GM06990 (cell line): ENCODE measurements at regions not wholly inside any gene's neighbourhood (a gene's known extent, or its start where the extent isn't known, plus 50 kb on each side); places are given as distances from the start of the nearest gene placed in this dataset.

ENCODE experiments used
- DNase-seq: peaks from one replicate; pipeline ENCODE4 v3.0.0-alpha.2; 2011; ENCODE audit not compliant: insufficient read length; ENCODE audit errors: extremely low read depth
- H3K27me3 ChIP-seq: replicated peaks from 2 replicates; pipeline ENCODE4 v1.6.0; 2011; ENCODE audit warnings: low read length; ENCODE audit not compliant: control insufficient read depth, insufficient read depth
- H3K36me3 ChIP-seq: 2 replicates; pipeline ENCODE4 v1.5.1; 2011; ENCODE audit warnings: low read length; ENCODE audit not compliant: control insufficient read depth, insufficient read depth
- H3K4me3 ChIP-seq: replicated peaks from 2 replicates; pipeline ENCODE4 v1.5.1; 2011; ENCODE audit warnings: low read depth, mild to moderate bottlenecking, control low read depth, low read length
- TF ChIP-seq, protein P1 (sequence below): IDR thresholded peaks from 2 replicates; pipeline ENCODE4 v1.5.1; 2011; ENCODE audit warnings: low read length, control low read depth, mild to moderate bottlenecking, inconsistent platforms; ENCODE audit not compliant: insufficient read depth, poor library complexity, severe bottlenecking

DNA sequence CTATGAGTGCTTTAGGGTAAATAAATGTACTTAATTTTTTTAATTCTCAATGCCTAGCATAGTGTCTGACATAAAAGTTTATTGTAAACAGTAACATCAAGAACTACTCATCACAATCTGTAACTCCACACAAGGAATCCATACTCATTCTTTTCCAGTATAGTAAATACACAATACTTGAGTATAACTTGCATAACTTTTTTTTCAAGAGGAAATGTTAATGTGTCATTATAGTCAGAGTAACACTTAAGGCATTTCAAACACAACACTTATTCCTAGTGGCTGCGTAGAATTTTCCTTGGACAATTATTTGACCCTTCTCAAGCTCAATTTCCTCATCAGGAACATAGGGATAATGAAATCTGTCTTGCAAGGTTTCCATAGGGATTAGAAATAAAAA lies 584.3 kb downstream of the CAAP1 start:
- H3K4me3 ChIP-seq: no peak overlapping the region
- no peaks in the 10 kb centered on the region for H3K36me3 ChIP-seq
- H3K27me3 ChIP-seq: no peaks in the 10 kb centered on the region
- DNase-seq: no peak
- TF ChIP-seq, protein P1, sequence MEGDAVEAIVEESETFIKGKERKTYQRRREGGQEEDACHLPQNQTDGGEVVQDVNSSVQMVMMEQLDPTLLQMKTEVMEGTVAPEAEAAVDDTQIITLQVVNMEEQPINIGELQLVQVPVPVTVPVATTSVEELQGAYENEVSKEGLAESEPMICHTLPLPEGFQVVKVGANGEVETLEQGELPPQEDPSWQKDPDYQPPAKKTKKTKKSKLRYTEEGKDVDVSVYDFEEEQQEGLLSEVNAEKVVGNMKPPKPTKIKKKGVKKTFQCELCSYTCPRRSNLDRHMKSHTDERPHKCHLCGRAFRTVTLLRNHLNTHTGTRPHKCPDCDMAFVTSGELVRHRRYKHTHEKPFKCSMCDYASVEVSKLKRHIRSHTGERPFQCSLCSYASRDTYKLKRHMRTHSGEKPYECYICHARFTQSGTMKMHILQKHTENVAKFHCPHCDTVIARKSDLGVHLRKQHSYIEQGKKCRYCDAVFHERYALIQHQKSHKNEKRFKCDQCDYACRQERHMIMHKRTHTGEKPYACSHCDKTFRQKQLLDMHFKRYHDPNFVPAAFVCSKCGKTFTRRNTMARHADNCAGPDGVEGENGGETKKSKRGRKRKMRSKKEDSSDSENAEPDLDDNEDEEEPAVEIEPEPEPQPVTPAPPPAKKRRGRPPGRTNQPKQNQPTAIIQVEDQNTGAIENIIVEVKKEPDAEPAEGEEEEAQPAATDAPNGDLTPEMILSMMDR: no peak

DNA sequence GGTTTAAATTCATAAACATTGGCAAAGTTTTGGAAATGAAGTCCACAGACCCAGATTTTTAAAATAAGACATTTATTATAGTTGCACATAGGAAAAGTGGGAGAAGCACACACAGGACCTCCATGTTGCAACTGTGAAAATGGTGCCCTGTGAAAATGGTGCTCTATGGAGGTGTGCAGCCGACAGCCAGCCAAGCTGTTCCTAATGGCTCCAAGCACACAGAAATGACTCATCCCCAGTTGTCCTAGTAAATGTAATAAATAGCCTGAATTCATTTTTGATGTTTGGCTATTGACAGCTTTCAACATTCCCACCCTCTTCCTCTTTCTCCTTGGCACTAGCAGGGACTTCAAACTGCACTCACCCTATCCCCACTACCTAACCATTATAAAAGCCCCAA lies 590.9 kb downstream of the CAAP1 start:
- DNase-seq: no peak
- Histone ChIP-seq H3K27me3 (no peaks in the 10 kb centered on the region), H3K36me3 (no peaks in the 10 kb centered on the region), H3K4me3 (no peak overlapping the region)
- TF ChIP-seq, protein P1: no peak

DNA sequence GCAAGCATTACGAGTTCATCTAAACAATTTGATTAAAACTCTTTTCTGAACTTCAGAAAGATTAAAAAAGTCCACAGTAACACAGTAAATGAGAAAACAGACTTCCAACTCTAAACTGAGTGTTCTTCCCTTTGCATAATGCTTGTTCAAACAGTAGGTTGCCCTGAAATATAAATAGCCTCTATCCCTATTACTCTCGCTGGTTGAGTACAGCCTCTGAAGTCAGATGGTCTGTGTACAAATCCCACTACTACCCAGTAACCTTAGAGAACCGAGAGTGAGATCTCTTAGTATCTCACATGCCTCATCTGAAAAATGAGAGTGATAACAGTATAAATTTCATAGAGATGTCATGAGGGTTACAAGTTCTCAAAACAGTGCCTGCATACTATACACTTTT lies 591.6 kb downstream of the CAAP1 start:
- no peaks in the 10 kb centered on the region for H3K36me3 ChIP-seq
- no peaks in the 10 kb centered on the region for H3K27me3 ChIP-seq
- DNase-seq: no peak
- H3K4me3 ChIP-seq: no peak overlapping the region
- TF ChIP-seq, protein P1: no peak

DNA sequence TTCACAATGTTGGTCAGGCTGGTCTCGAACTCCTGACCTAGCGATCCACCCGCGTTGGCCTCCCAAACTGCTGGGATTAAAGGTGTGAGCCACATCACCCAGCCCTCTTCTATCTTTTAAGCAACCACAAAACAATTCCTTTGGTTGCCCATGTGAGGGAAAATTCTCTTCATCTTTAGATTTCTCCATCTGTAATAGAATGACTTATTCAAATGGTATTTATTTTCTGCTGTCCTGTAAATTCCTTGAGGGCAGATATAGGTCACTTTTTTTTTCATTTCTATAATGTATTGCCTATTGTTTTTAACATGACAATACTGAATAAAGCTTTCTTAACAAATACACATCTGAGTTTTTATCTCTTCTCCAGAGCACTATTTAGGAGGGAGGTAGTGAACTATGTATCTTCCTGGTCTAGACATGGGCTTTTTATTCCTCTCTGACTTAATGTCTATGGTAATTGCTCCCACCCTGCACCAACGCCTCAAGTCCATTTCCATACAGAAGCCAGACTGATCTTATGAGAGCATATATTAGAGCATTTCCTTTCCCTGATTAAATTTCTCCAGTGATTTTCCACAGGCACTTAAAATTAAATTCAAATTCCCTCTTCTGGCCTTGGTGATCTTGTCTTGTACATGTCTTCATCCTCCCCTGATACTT lies 595.6 kb downstream of the CAAP1 start:
- Histone ChIP-seq H3K27me3 (no peaks in the 10 kb centered on the region), H3K36me3 (no peaks in the 10 kb centered on the region), H3K4me3 (no peak overlapping the region)
- DNase-seq: no peak
- TF ChIP-seq, protein P1: no peak

DNA sequence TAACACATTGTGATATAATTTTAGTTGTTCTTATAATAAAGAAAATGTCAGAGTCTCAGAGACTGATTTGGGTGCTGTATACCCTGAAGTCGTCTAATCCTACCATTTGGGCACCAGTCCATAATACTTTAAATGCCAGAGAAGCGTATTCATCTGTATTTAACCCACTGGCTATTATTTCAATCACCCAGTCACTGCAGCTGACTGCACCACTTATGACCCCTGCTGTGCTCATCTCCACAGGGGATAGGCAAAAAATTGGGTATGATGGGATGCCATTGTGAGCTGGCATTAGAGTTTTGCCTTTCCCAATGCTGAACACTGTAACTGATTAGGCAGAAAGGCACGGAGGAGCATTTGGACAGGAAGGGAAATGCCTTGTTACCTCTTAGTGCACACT lies 599.7 kb downstream of the CAAP1 start:
- DNase-seq: no peak
- TF ChIP-seq, protein P1: no peak
- Histone ChIP-seq H3K4me3 (no peak overlapping the region), H3K36me3 (no peaks in the 10 kb centered on the region), H3K27me3 (no peaks in the 10 kb centered on the region)

DNA sequence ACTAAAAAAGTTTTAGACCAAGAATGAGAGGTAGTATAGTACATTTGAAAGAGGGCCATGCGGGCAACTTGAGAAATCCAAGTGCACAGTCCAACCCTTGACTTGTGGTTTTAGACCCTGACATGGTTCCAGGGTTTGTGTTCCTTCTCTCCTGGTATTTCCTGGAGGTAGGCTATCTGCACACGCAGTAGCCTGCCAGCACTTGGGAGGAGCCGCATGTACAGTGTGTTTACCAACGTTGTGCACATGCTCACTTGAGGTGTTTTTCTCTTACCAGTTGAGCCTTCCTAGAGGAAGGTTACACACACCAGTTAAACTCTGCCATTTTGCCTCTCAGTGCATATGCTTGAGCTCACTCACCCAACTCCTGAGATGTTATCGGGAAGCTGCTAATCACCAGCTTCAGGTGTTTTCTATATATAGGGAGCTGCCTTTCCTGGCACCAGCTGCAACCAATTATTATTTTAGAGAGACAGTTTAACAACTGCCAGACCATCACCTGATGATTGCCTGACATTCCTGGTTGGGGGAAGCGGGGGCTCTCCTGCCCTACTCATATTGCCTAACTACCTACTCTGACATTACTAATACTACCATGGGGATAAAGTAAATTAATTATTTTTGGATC lies 593.4 kb upstream of the TUSC1 start:
- no peak for DNase-seq
- TF ChIP-seq, protein P1: no peak
- no peaks in the 10 kb centered on the region for H3K36me3 ChIP-seq
- H3K27me3 ChIP-seq: no peaks in the 10 kb centered on the region
- H3K4me3 ChIP-seq: no peak overlapping the region
